SU-DHL-6 (cell line): ENCODE measurements at regions not wholly inside any gene's neighbourhood (a gene's known extent, or its start where the extent isn't known, plus 50 kb on each side); places are given as distances from the start of the nearest gene placed in this dataset.

Experiments used
- CTCF ChIP-seq: fragments of 200-600 bp; sonication (generic); IDR thresholded peaks from one replicate; pipeline ENCODE4 v1.5.1; 2017; ENCODE audit warnings: antibody characterized with exemption, mild to moderate bottlenecking, low read length, moderate library complexity; ENCODE audit not compliant: insufficient read depth, poor library complexity, severe bottlenecking
- EZH2phosphoT487 ChIP-seq: fragments of 200-600 bp; sonication (generic), shearing (Covaris generic); conservative IDR thresholded peaks from 2 replicates; pipeline ENCODE4 v1.6.1; 2018; ENCODE audit warnings: mild to moderate bottlenecking, antibody characterized with exemption, low read length, moderate library complexity, mixed read lengths

GRCh38 chr3:28050885-28051284 lies 190.5 kb upstream of the CMC1 start:
- no peak for TF ChIP-seq EZH2phosphoT487
- no peak for TF ChIP-seq CTCF
